ENCODE measurements at regions not wholly inside any gene's neighbourhood (a gene's known extent, or its start where the extent isn't known, plus 50 kb on each side); places are given as distances from the start of the nearest gene placed in this dataset.

GRCh38 chr9:96031366-96031824, 155.9 kb downstream of the ERCC6L2 start:
- TF ChIP-seq CTCF (IDR thresholded peaks at IDR 0.05) (no peak), EZH2 (IDR thresholded peaks at IDR 0.05) (no peak)
